Retinal pigment epithelial cell (primary cell): ENCODE measurements at regions not wholly inside any gene's neighbourhood (a gene's known extent, or its start where the extent isn't known, plus 50 kb on each side); places are given as distances from the start of the nearest gene placed in this dataset.

Experiments used
- DNase-seq: peaks from one replicate; pipeline ENCODE4 v3.0.0-alpha.2; 2010; ENCODE audit warnings: low read depth
- H3K4me3 ChIP-seq: 2 replicates; pipeline ENCODE4 v1.5.1; 2011; ENCODE audit warnings: mild to moderate bottlenecking, low read length, control low read depth, moderate library complexity
- TF ChIP-seq, protein P1 (sequence below): conservative IDR thresholded peaks from 2 replicates; pipeline ENCODE4 v1.5.1; 2011; ENCODE audit warnings: low read depth, low read length, control low read depth, inconsistent platforms

DNA sequence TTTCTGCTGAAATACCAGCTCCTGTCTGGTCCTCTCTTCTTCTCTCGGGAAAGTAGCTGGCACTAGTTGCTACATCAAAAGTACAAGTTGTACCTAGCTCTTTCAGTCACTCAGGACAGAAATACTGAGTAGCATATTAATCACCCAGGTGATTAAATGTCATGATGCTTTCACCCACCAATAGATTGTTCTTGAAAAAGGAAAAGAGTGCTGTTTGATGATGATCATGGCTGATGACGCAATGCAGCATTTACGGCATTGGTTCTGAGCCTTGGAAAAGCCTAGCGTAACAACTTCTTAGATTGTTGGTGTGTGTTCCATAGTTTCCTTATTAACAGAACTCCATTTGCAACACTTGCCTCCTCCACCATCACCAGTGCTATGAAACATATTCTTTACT is 190.7 kb downstream of the CDH7 start:
- no peak for DNase-seq
- TF ChIP-seq, protein P1, sequence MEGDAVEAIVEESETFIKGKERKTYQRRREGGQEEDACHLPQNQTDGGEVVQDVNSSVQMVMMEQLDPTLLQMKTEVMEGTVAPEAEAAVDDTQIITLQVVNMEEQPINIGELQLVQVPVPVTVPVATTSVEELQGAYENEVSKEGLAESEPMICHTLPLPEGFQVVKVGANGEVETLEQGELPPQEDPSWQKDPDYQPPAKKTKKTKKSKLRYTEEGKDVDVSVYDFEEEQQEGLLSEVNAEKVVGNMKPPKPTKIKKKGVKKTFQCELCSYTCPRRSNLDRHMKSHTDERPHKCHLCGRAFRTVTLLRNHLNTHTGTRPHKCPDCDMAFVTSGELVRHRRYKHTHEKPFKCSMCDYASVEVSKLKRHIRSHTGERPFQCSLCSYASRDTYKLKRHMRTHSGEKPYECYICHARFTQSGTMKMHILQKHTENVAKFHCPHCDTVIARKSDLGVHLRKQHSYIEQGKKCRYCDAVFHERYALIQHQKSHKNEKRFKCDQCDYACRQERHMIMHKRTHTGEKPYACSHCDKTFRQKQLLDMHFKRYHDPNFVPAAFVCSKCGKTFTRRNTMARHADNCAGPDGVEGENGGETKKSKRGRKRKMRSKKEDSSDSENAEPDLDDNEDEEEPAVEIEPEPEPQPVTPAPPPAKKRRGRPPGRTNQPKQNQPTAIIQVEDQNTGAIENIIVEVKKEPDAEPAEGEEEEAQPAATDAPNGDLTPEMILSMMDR, result no peak
- no peak overlapping the region for H3K4me3 ChIP-seq
